Keratinocyte (primary cell): ENCODE measurements at regions not wholly inside any gene's neighbourhood (a gene's known extent, or its start where the extent isn't known, plus 50 kb on each side); places are given as distances from the start of the nearest gene placed in this dataset.

Source experiments
- DNase-seq: peaks from one replicate; pipeline ENCODE4 v3.0.0-alpha.2; 2011; ENCODE audit warnings: low read depth, missing footprints, low spot score
- FAIRE-seq: peaks from 2 replicates; lab custom pipeline; 2011; peaks lifted over from hg19 to GRCh38; lab: Jason Lieb, UNC
- H2AFZ ChIP-seq: 2 replicates; pipeline ENCODE4 v1.6.0; 2012; ENCODE audit warnings: low read length, control low read depth, inconsistent platforms; ENCODE audit not compliant: control insufficient read depth
- H3K27ac ChIP-seq: 2 replicates; pipeline ENCODE4 v1.5.1; 2011; ENCODE audit warnings: low read length; ENCODE audit not compliant: control insufficient read depth, insufficient read depth
- H3K27me3 ChIP-seq: 3 replicates; pipeline ENCODE4 v1.6.0; 2011; ENCODE audit warnings: low read length; ENCODE audit not compliant: control insufficient read depth, insufficient read depth; ENCODE audit errors: extremely low read depth
- H3K36me3 ChIP-seq, 2 experiments: 2 replicates in 1 of 2; 3 replicates in 1 of 2; pipeline ENCODE4 v1.5.1; 2011; ENCODE audit warnings: low read length in 2 of 2, mild to moderate bottlenecking in 1 of 2; ENCODE audit not compliant: control insufficient read depth in 2 of 2, insufficient read depth in 2 of 2; ENCODE audit errors: extremely low read depth in 1 of 2
- H3K4me1 ChIP-seq: 3 replicates; pipeline ENCODE4 v1.5.1; 2011; ENCODE audit warnings: low read length; ENCODE audit not compliant: control insufficient read depth, insufficient read depth; ENCODE audit errors: extremely low read depth
- H3K4me2 ChIP-seq: 3 replicates; pipeline ENCODE4 v1.6.0; 2011; ENCODE audit warnings: low read depth, low read length; ENCODE audit not compliant: control insufficient read depth, insufficient read depth; ENCODE audit errors: extremely low read depth
- H3K4me3 ChIP-seq, 3 experiments: fragments of 200-600 bp in 1 of 3; sonication (generic) in 1 of 3; 2 replicates in 2 of 3; 3 replicates in 1 of 3; pipeline ENCODE4 v1.5.1; 2011 to 2016; ENCODE audit warnings: low read length in 3 of 3, mild to moderate bottlenecking in 3 of 3, control low read depth in 2 of 3, inconsistent platforms in 1 of 3, low read depth in 1 of 3, mixed read lengths in 1 of 3, mixed run types in 1 of 3, moderate library complexity in 1 of 3; ENCODE audit not compliant: control insufficient read depth in 2 of 3, insufficient read depth in 2 of 3; ENCODE audit errors: extremely low read depth in 1 of 3
- H3K79me2 ChIP-seq: 2 replicates; pipeline ENCODE4 v1.6.0; 2012; ENCODE audit warnings: low read length; ENCODE audit not compliant: control insufficient read depth, insufficient read depth
- H3K9ac ChIP-seq: 3 replicates; pipeline ENCODE4 v1.6.0; 2011; ENCODE audit warnings: low read length; ENCODE audit not compliant: control insufficient read depth, insufficient read depth; ENCODE audit errors: extremely low read depth
- H3K9me1 ChIP-seq: 3 replicates; pipeline ENCODE4 v1.6.0; 2011; ENCODE audit warnings: low read length; ENCODE audit not compliant: control insufficient read depth, insufficient read depth; ENCODE audit errors: extremely low read depth
- H3K9me3 ChIP-seq: 2 replicates; pipeline ENCODE4 v1.5.1; 2012; ENCODE audit warnings: low read depth, low read length; ENCODE audit not compliant: control insufficient read depth
- H4K20me1 ChIP-seq: 3 replicates; pipeline ENCODE4 v1.6.0; 2011; ENCODE audit warnings: low read length; ENCODE audit not compliant: control insufficient read depth, insufficient read depth; ENCODE audit errors: extremely low read depth
- EZH2 ChIP-seq: IDR thresholded peaks from one replicate; pipeline ENCODE4 v1.6.1; 2012; ENCODE audit warnings: inconsistent platforms, mild to moderate bottlenecking, low read length, moderate library complexity
- dilution Hi-C: fragments of 300-500 bp; cut with MboI; formaldehyde crosslinking; loops from one replicate; pipeline ENCODE4 v1.7.0; 2020; ENCODE audit warnings: low sequenced_read_pairs; ENCODE audit not compliant: extremely low pct_ligation_motif_present
- TF ChIP-seq, protein P1 (sequence below), 3 experiments: IDR thresholded peaks in 1 of 3; conservative IDR thresholded peaks in 1 of 3; optimal IDR thresholded peaks in 1 of 3; 2 replicates in 2 of 3; 3 replicates in 1 of 3; pipeline versions ENCODE3 to v1.5.1; 2011; ENCODE audit warnings: low read length in 3 of 3, mild to moderate bottlenecking in 3 of 3, moderate library complexity in 2 of 3, control low read depth in 1 of 3, inconsistent platforms in 1 of 3; ENCODE audit not compliant: insufficient read depth in 2 of 3; ENCODE audit errors: extremely low read depth in 1 of 3

DNA sequence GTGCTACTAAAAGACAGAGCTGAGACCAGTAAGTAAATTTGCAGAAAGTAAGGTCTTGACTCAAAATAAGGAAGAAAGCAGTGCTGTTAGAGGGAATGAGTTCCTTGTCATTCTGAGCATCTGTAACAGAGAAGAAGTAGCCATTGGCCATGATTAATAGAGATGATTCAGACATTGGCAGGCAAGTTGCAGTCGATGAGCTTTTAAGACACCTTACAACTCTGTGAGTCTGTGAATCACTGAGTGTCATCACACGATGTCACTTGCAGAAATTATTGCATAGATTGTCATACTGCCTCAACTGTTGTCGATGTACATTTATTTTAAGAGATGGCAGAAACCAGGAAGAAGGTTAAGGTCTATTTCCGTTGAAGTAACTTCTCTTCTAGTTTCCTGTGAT lies 201.1 kb upstream of the CDH13 start:
- Histone ChIP-seq H3K27me3 (peaks cover 11% of the 10 kb centered on the region), H3K9me3 (no peaks in the 10 kb centered on the region), H2AFZ (no peak overlapping the region), H3K4me3 (no peak overlapping the region), H3K9me1 (no peaks in the 10 kb centered on the region), H3K4me2 (no peak overlapping the region), H3K27ac (no peak overlapping the region), H4K20me1 (no peaks in the 10 kb centered on the region), H3K36me3 (no peaks in the 10 kb centered on the region), H3K9ac (no peak overlapping the region), H3K79me2 (no peaks in the 10 kb centered on the region), H3K4me1 (no peaks in the 10 kb centered on the region)
- FAIRE-seq (no peak), DNase-seq (no peak)
- dilution Hi-C loops: no loop called here
- TF ChIP-seq, protein P1, sequence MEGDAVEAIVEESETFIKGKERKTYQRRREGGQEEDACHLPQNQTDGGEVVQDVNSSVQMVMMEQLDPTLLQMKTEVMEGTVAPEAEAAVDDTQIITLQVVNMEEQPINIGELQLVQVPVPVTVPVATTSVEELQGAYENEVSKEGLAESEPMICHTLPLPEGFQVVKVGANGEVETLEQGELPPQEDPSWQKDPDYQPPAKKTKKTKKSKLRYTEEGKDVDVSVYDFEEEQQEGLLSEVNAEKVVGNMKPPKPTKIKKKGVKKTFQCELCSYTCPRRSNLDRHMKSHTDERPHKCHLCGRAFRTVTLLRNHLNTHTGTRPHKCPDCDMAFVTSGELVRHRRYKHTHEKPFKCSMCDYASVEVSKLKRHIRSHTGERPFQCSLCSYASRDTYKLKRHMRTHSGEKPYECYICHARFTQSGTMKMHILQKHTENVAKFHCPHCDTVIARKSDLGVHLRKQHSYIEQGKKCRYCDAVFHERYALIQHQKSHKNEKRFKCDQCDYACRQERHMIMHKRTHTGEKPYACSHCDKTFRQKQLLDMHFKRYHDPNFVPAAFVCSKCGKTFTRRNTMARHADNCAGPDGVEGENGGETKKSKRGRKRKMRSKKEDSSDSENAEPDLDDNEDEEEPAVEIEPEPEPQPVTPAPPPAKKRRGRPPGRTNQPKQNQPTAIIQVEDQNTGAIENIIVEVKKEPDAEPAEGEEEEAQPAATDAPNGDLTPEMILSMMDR (optimal IDR thresholded peaks at IDR 0.05 in 1 of 3, IDR thresholded peaks at IDR 0.05 in 1 of 3, conservative IDR thresholded peaks at IDR 0.05 in 1 of 3; ENCODE audit: extremely low read depth in 1 of 3, insufficient read depth in 2 of 3, low read length in 3 of 3): no peak
- TF ChIP-seq EZH2: no peak

DNA sequence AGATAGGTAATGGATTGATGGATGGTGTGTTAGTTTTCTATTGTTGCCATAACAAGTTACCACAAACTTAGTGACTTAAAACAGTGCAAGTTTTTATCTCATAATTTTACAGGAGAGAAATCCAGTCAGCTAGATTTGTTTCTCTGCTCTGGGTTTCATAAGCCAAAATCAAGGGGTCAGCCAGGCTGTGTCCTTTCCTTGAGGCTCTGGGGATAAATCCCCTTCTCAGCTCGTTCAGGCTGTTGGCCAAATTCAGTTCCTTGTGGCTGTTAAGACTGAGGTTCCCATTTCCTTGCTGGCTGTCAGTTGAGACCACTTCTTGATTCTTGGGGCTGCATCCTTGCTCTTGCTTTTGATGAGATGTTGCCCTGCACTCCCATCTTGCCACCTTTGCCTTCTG lies 204.9 kb upstream of the CDH13 start:
- dilution Hi-C loops: no loop called here
- FAIRE-seq (no peak), DNase-seq (no peak)
- no peaks in the 10 kb centered on the region for H3K79me2 ChIP-seq
- no peaks in the 10 kb centered on the region for H3K4me1 ChIP-seq
- no peaks in the 10 kb centered on the region for H3K9me1 ChIP-seq
- H3K27ac ChIP-seq: no peak overlapping the region
- no peak overlapping the region for H3K4me2 ChIP-seq
- H4K20me1 ChIP-seq: no peaks in the 10 kb centered on the region
- peaks cover 3% of the 10 kb centered on the region for H3K27me3 ChIP-seq
- no peak overlapping the region for H3K4me3 ChIP-seq
- TF ChIP-seq EZH2: no peak
- TF ChIP-seq, protein P1 (optimal IDR thresholded peaks at IDR 0.05 in 1 of 3, IDR thresholded peaks at IDR 0.05 in 1 of 3, conservative IDR thresholded peaks at IDR 0.05 in 1 of 3; ENCODE audit: extremely low read depth in 1 of 3, insufficient read depth in 2 of 3, low read length in 3 of 3): no peak
- H3K36me3 ChIP-seq: no peaks in the 10 kb centered on the region
- H3K9me3 ChIP-seq: no peaks in the 10 kb centered on the region
- H2AFZ ChIP-seq: no peak overlapping the region
- H3K9ac ChIP-seq: no peak overlapping the region
